ENCODE measurements at regions not wholly inside any gene's neighbourhood (a gene's known extent, or its start where the extent isn't known, plus 50 kb on each side); places are given as distances from the start of the nearest gene placed in this dataset.

DNA sequence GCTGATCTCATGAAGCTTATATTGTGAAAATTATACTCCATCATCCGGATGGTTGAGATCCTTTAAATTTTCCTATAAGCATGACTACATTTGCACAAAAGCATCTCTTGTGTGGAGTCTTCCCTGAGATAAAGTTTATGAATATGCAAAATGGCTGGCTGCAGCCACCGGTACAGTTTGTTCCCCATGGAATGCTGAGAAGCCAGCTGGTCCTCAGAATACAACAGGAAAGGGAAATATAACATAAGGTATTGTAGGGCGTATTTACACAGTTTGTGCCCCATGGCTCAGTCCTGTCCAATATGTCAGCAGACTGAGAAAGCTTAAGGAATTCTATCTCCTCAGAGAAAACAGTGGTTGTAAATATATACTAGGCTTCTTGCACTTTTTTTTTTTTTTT, 468.6 kb downstream of the CNTN6 start:
- Histone ChIP-seq H3K4me3 (replicated peaks in 1 of 3) (no peak overlapping the region), H3K36me3 (no peaks in the 10 kb centered on the region), H3K9me3 (no peaks in the 10 kb centered on the region), H3K4me1 (no peaks in the 10 kb centered on the region), H3K27me3 (no peaks in the 10 kb centered on the region), H3K27ac (no peak overlapping the region)
- TF ChIP-seq, protein P1, sequence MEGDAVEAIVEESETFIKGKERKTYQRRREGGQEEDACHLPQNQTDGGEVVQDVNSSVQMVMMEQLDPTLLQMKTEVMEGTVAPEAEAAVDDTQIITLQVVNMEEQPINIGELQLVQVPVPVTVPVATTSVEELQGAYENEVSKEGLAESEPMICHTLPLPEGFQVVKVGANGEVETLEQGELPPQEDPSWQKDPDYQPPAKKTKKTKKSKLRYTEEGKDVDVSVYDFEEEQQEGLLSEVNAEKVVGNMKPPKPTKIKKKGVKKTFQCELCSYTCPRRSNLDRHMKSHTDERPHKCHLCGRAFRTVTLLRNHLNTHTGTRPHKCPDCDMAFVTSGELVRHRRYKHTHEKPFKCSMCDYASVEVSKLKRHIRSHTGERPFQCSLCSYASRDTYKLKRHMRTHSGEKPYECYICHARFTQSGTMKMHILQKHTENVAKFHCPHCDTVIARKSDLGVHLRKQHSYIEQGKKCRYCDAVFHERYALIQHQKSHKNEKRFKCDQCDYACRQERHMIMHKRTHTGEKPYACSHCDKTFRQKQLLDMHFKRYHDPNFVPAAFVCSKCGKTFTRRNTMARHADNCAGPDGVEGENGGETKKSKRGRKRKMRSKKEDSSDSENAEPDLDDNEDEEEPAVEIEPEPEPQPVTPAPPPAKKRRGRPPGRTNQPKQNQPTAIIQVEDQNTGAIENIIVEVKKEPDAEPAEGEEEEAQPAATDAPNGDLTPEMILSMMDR (IDR thresholded peaks at IDR 0.05), result no peak
- TF ChIP-seq POLR2A (IDR thresholded peaks at IDR 0.05), result no peak
- DNase-seq, result no peak
- 80 to 89% methylated on average over 3 of the region's 3 CpGs for WGBS, 2 donors
- intact Hi-C loops (cut with DNase I), result no loop called here

GRCh38 chr3:1571736-1572135, 478.9 kb downstream of the CNTN6 start:
- H3K36me3 ChIP-seq, result no peaks in the 10 kb centered on the region
- H3K9me3 ChIP-seq, result no peaks in the 10 kb centered on the region
- H3K27me3 ChIP-seq, result no peaks in the 10 kb centered on the region
- H3K4me1 ChIP-seq, result no peaks in the 10 kb centered on the region
- no peak overlapping the region for H3K4me3 ChIP-seq (replicated peaks in 1 of 3)
- H3K27ac ChIP-seq, result no peak overlapping the region
- no peak for DNase-seq
- intact Hi-C loops (cut with DNase I), result no loop called here
- TF ChIP-seq, protein P1 (IDR thresholded peaks at IDR 0.05), result no peak
- no peak for TF ChIP-seq POLR2A (IDR thresholded peaks at IDR 0.05)

DNA sequence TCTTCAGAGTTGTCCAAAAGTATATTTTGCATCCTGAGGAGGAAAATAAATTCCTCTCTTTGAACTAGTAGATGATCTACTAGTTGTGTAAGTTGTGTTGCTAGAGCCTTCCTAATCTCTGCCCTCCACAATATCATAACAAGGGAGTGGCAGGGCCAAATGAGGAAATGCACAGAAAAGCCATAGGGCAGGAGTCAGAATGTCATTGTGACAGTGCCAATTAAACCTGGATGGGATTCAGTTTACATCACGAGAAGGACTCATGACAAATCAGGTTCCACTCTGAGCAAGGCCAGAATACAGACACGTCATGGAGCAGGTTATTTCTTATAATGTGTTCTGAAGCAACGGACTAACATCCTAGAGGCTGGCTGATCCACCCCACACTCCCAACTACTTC, 483.2 kb downstream of the CNTN6 start:
- Histone ChIP-seq H3K36me3 (no peaks in the 10 kb centered on the region), H3K4me1 (no peaks in the 10 kb centered on the region), H3K27ac (no peak overlapping the region), H3K4me3 (replicated peaks in 1 of 3) (no peak overlapping the region), H3K9me3 (no peaks in the 10 kb centered on the region), H3K27me3 (no peaks in the 10 kb centered on the region)
- no peak for DNase-seq
- TF ChIP-seq POLR2A (IDR thresholded peaks at IDR 0.05), result no peak
- TF ChIP-seq, protein P1 (IDR thresholded peaks at IDR 0.05), result no peak
- 86 to 89% methylated on average over 3 of the region's 3 CpGs for WGBS, 2 donors
- intact Hi-C loops (cut with DNase I), result no loop called here

DNA sequence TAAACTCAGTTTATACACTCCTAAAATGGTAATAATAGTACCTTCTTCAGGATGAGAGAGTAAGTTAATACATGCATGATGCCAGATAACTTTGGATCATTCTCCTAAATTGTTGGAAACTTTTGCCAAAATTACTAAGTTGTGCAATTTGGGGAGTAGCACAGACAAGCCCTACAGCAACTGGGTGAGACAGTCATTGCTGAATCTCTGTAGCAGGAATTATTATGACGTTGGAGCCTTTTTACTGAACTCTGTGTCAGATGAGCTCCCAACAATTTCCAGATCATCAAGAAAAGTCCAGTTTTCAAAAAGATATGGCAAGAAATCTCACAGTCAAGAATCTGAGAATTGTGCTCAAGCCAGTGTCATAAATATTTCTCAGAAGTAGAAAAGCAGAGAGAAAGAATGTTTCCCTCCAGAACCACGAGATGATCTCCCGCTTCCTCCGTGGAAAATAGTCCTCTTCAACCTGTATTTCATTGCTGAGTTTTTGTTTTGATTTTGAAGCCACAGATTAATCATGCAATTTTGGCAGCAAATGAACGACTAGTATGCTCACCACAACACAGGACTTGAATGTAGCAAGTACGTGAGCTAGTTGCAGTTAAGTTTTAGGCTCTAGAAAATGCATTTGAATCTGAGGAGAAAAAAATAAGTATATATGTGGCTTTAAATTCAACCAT, 485.4 kb downstream of the CNTN6 start:
- Histone ChIP-seq H3K27ac (no peak overlapping the region), H3K4me1 (no peaks in the 10 kb centered on the region)

GRCh38 chr3:1583044-1583443, 490.2 kb downstream of the CNTN6 start:
- H3K4me1 ChIP-seq, result no peaks in the 10 kb centered on the region
- WGBS, 2 donors, result 71 to 78% methylated on average over 7 to 8 of the region's 10 CpGs
- no peak for DNase-seq
- H3K36me3 ChIP-seq, result no peaks in the 10 kb centered on the region
- no peaks in the 10 kb centered on the region for H3K9me3 ChIP-seq
- no peak overlapping the region for H3K27ac ChIP-seq
- TF ChIP-seq, protein P1 (IDR thresholded peaks at IDR 0.05), result no peak
- TF ChIP-seq POLR2A (IDR thresholded peaks at IDR 0.05), result no peak
- intact Hi-C loops (cut with DNase I), result no loop called here
- H3K4me3 ChIP-seq (replicated peaks in 1 of 3), result no peak overlapping the region
- H3K27me3 ChIP-seq, result no peaks in the 10 kb centered on the region

More for the DNA sequence above, 485.4 kb downstream of the CNTN6 start:
- TF ChIP-seq POLR2A (IDR thresholded peaks at IDR 0.05), result no peak
- TF ChIP-seq, protein P1 (IDR thresholded peaks at IDR 0.05), result no peak
- H3K9me3 ChIP-seq, result no peaks in the 10 kb centered on the region
- WGBS, 2 donors, result 67 to 76% methylated on average over 6 of the region's 6 CpGs
- H3K36me3 ChIP-seq, result no peaks in the 10 kb centered on the region
- intact Hi-C loops (cut with DNase I), result no loop called here
- H3K27me3 ChIP-seq, result no peaks in the 10 kb centered on the region
- H3K4me3 ChIP-seq (replicated peaks in 1 of 3), result no peak overlapping the region
- no peak for DNase-seq
